ENCODE measurements at regions not wholly inside any gene's neighbourhood (a gene's known extent, or its start where the extent isn't known, plus 50 kb on each side); places are given as distances from the start of the nearest gene placed in this dataset.
A peak's percentile ranks its signal among the peaks of the same experiment; 100 is the strongest.

- DNase-seq: peak; percentile 21
Observed at GRCh38 chr2:212686285-212686895, 147.8 kb upstream of the ERBB4 start.

GRCh38 chr2:212683346-212684097, 144.9 kb upstream of the ERBB4 start:
- DNase-seq: no peak

GRCh38 chr2:212682937-212683336, 144.3 kb upstream of the ERBB4 start:
- DNase-seq: no peak

- DNase-seq: no peak
Observed at GRCh38 chr2:212677466-212677865, 138.9 kb upstream of the ERBB4 start.

GRCh38 chr2:212672186-212672585, 133.6 kb upstream of the ERBB4 start:
- DNase-seq: no peak

GRCh38 chr2:212669761-212670160, 131.2 kb upstream of the ERBB4 start:
- no peak for DNase-seq

GRCh38 chr2:212667751-212668316, 129.2 kb upstream of the ERBB4 start:
- no peak for DNase-seq

- no peak for DNase-seq
Observed at GRCh38 chr2:212665948-212666347, 127.3 kb upstream of the ERBB4 start.

- DNase-seq: no peak
Observed at GRCh38 chr2:212659441-212659840, 120.8 kb upstream of the ERBB4 start.

GRCh38 chr2:212649646-212650045, 111.0 kb upstream of the ERBB4 start:
- DNase-seq: no peak

- no peak for DNase-seq
Observed at GRCh38 chr2:212646698-212647366, 108.2 kb upstream of the ERBB4 start.

- no peak for DNase-seq
Observed at GRCh38 chr2:212644195-212644837, 105.7 kb upstream of the ERBB4 start.

GRCh38 chr2:212640428-212640827, 101.8 kb upstream of the ERBB4 start:
- DNase-seq: no peak

GRCh38 chr2:212638694-212639093, 100.1 kb upstream of the ERBB4 start:
- no peak for DNase-seq

- DNase-seq: no peak
Observed at GRCh38 chr2:212628586-212628985, 90.0 kb upstream of the ERBB4 start.

GRCh38 chr2:212626371-212626918, 87.8 kb upstream of the ERBB4 start:
- DNase-seq: no peak

GRCh38 chr2:212619954-212620353, 81.4 kb upstream of the ERBB4 start:
- no peak for DNase-seq

GRCh38 chr2:212618636-212619035, 80.0 kb upstream of the ERBB4 start:
- no peak for DNase-seq

- DNase-seq: no peak
Observed at GRCh38 chr2:212610872-212611425, 72.3 kb upstream of the ERBB4 start.

GRCh38 chr2:212609479-212609878, 70.9 kb upstream of the ERBB4 start:
- no peak for DNase-seq

- DNase-seq: no peak
Observed at GRCh38 chr2:212607080-212607479, 68.5 kb upstream of the ERBB4 start.

- no peak for DNase-seq
Observed at GRCh38 chr2:212606232-212606631, 67.6 kb upstream of the ERBB4 start.

GRCh38 chr2:212596688-212597087, 58.1 kb upstream of the ERBB4 start:
- DNase-seq: no peak
